ENCODE measurements at regions not wholly inside any gene's neighbourhood (a gene's known extent, or its start where the extent isn't known, plus 50 kb on each side); places are given as distances from the start of the nearest gene placed in this dataset.

DNA sequence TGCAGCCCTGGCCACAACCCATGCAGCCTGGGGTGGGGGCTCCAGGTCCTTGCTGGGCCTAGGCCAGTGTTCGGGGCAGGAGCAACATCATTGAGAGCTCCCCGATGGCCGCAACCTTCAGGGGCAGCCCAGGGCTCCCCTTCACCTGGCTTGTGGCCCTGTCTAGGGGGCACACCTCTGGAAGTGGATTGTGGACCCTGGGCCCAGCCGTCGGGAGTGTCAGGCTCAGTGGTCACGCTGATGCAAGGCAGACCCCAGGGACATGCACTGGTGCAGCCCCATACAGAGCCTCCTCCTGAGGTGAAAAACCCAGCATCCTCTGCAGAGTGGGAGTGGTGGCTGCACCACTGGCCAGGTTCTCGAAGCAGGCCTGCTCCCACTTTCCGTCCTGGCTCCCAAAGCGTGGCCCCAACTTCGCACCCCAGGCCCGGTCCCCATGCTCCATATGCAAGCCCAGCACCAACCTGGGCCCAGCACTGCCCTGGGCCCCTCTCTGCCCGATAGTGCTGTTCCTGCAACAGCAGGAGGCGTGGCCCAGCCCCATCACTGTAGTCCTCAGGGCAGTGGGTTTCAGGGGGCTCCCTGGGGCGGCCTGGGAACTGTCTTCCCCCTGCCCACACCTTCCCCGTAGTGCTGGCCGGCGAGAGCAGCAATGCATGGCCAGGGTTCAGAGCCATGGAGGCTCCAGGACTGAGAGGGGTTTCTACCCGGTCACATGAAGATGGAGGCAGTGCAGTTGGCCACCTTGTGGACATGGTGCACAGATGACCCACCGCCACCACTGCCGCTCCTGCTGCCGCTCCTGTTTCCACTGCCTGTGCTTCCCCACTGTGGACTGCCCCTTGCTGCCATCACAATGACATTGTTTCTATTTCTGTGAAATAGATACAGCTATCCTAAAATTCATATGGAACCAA lies 303.9 kb upstream of the NRG3 start:
- CTCF ChIA-PET, result interaction anchor here (0.7 kb wide), 1 partner anchor 295 kb away, joined by 3 read pairs; no protein-coding TSS in a partner anchor
- intact Hi-C loops (cut with micrococcal nuclease; ENCODE audit: unreplicated experiment), result no loop called here
- H3K27ac Mint-ChIP-seq (ENCODE audit: unreplicated experiment), result no peak overlapping the region
- DNase-seq, result no peak
- H3K36me3 Mint-ChIP-seq (ENCODE audit: insufficient read depth, unreplicated experiment), result no peaks in the 10 kb centered on the region
- H3K9me3 Mint-ChIP-seq (ENCODE audit: low read depth, unreplicated experiment), result peaks cover 3% of the 10 kb centered on the region
- H3K4me1 Mint-ChIP-seq (ENCODE audit: low read depth, unreplicated experiment), result no peaks in the 10 kb centered on the region
- no peak overlapping the region for H3K4me3 Mint-ChIP-seq (ENCODE audit: low read depth, unreplicated experiment)
- H3K27me3 Mint-ChIP-seq (ENCODE audit: unreplicated experiment), result no peaks in the 10 kb centered on the region
- BruUV-seq (replicated peaks), result no TSS peak
- TF ChIP-seq, protein P1, sequence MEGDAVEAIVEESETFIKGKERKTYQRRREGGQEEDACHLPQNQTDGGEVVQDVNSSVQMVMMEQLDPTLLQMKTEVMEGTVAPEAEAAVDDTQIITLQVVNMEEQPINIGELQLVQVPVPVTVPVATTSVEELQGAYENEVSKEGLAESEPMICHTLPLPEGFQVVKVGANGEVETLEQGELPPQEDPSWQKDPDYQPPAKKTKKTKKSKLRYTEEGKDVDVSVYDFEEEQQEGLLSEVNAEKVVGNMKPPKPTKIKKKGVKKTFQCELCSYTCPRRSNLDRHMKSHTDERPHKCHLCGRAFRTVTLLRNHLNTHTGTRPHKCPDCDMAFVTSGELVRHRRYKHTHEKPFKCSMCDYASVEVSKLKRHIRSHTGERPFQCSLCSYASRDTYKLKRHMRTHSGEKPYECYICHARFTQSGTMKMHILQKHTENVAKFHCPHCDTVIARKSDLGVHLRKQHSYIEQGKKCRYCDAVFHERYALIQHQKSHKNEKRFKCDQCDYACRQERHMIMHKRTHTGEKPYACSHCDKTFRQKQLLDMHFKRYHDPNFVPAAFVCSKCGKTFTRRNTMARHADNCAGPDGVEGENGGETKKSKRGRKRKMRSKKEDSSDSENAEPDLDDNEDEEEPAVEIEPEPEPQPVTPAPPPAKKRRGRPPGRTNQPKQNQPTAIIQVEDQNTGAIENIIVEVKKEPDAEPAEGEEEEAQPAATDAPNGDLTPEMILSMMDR (IDR thresholded peaks at IDR 0.05; ENCODE audit: unreplicated experiment), result no peak

DNA sequence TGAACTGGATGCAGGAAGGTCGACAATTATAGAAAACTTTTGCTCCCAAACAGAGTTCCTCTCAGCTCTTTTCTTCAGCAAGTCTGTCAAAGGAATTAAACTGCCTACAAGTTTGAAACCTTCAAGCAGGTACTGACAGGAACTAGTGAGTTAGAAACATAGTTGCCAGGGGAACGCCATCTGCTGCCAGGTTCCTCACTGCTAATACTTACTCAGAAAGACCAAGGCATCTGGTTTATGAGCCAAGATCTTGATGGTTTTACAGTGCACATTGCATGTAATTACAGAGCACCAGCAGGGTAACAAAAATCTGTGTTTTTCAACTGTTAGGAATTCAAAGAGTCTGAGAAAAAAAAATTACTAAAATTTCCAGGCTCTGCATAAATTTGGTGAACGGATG lies 300.0 kb upstream of the NRG3 start:
- no TSS peak for BruUV-seq (replicated peaks)
- Mint-ChIP-seq H3K4me1 (ENCODE audit: low read depth, unreplicated experiment) (no peaks in the 10 kb centered on the region), H3K9me3 (ENCODE audit: low read depth, unreplicated experiment) (peaks cover 9% of the 10 kb centered on the region), H3K4me3 (ENCODE audit: low read depth, unreplicated experiment) (no peak overlapping the region), H3K36me3 (ENCODE audit: insufficient read depth, unreplicated experiment) (no peaks in the 10 kb centered on the region), H3K27ac (ENCODE audit: unreplicated experiment) (no peak overlapping the region), H3K27me3 (ENCODE audit: unreplicated experiment) (no peaks in the 10 kb centered on the region)
- TF ChIP-seq, protein P1 (IDR thresholded peaks at IDR 0.05; ENCODE audit: unreplicated experiment), result no peak
- intact Hi-C loops (cut with micrococcal nuclease; ENCODE audit: unreplicated experiment), result no loop called here
- CTCF ChIA-PET, result no interaction called here
- DNase-seq, result no peak

DNA sequence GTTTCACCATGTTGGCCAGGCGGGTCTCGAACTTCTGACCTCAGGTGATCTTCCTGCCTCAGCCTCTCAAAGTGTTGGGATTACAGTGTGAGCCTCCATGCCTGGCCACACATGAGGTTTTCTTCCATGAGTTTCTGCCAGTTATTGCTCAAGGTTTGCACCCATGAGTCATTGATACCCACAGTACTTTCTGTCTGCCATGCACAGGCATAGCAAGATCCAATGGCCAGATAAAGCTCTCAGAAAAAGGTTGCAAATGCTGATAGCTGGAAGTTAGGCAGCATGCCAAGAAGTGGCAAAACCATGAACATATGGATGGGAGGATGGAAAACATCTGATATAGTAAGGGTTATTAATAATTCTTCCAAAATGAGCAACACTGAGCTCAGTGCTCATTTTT lies 298.7 kb upstream of the NRG3 start:
- H3K9me3 Mint-ChIP-seq (ENCODE audit: low read depth, unreplicated experiment), result peaks cover 9% of the 10 kb centered on the region
- intact Hi-C loops (cut with micrococcal nuclease; ENCODE audit: unreplicated experiment), result no loop called here
- no peak overlapping the region for H3K4me3 Mint-ChIP-seq (ENCODE audit: low read depth, unreplicated experiment)
- H3K27me3 Mint-ChIP-seq (ENCODE audit: unreplicated experiment), result no peaks in the 10 kb centered on the region
- TF ChIP-seq, protein P1 (IDR thresholded peaks at IDR 0.05; ENCODE audit: unreplicated experiment), result no peak
- no peak for DNase-seq
- CTCF ChIA-PET, result no interaction called here
- H3K4me1 Mint-ChIP-seq (ENCODE audit: low read depth, unreplicated experiment), result no peaks in the 10 kb centered on the region
- BruUV-seq (replicated peaks), result no TSS peak
- no peaks in the 10 kb centered on the region for H3K36me3 Mint-ChIP-seq (ENCODE audit: insufficient read depth, unreplicated experiment)
- no peak overlapping the region for H3K27ac Mint-ChIP-seq (ENCODE audit: unreplicated experiment)

DNA sequence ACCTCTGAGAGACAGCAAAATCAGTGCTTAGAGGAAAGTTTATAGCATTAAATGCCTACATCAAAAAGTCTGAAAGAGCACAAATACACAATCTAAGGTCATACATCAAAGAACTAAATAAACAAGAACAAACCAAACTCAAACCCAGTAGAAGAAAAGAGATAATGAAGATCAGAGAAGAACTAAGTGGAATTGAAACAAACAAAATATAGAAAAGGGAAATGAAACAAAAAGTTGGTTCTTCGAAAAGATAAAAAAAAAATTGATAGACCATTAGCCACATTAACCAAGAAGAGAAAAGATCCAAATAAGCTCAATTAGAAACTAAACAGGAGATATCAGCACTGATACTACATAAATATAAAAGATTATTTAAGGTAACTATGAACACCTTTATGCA lies 280.0 kb upstream of the NRG3 start:
- CTCF ChIA-PET, result no interaction called here
- Mint-ChIP-seq H3K27ac (ENCODE audit: unreplicated experiment) (no peak overlapping the region), H3K36me3 (ENCODE audit: insufficient read depth, unreplicated experiment) (no peaks in the 10 kb centered on the region), H3K4me1 (ENCODE audit: low read depth, unreplicated experiment) (peaks cover 12% of the 10 kb centered on the region), H3K9me3 (ENCODE audit: low read depth, unreplicated experiment) (peaks cover 6% of the 10 kb centered on the region), H3K4me3 (ENCODE audit: low read depth, unreplicated experiment) (no peak overlapping the region), H3K27me3 (ENCODE audit: unreplicated experiment) (no peaks in the 10 kb centered on the region)
- TF ChIP-seq, protein P1 (IDR thresholded peaks at IDR 0.05; ENCODE audit: unreplicated experiment), result no peak
- no peak for DNase-seq
- intact Hi-C loops (cut with micrococcal nuclease; ENCODE audit: unreplicated experiment), result no loop called here
- BruUV-seq (replicated peaks), result no TSS peak
